ENCODE measurements at regions not wholly inside any gene's neighbourhood (a gene's known extent, or its start where the extent isn't known, plus 50 kb on each side); places are given as distances from the start of the nearest gene placed in this dataset.
"Not testable (repeated sequence)": the region's sequence is repeated elsewhere in the genome, so short reads cannot be mapped to it uniquely, and the experiment has no call there.

- DNase-seq, result peak; percentile 56
Measured at GRCh38 chr9:118674942-118675341, 694.3 kb downstream of the BRINP1 start.

DNA sequence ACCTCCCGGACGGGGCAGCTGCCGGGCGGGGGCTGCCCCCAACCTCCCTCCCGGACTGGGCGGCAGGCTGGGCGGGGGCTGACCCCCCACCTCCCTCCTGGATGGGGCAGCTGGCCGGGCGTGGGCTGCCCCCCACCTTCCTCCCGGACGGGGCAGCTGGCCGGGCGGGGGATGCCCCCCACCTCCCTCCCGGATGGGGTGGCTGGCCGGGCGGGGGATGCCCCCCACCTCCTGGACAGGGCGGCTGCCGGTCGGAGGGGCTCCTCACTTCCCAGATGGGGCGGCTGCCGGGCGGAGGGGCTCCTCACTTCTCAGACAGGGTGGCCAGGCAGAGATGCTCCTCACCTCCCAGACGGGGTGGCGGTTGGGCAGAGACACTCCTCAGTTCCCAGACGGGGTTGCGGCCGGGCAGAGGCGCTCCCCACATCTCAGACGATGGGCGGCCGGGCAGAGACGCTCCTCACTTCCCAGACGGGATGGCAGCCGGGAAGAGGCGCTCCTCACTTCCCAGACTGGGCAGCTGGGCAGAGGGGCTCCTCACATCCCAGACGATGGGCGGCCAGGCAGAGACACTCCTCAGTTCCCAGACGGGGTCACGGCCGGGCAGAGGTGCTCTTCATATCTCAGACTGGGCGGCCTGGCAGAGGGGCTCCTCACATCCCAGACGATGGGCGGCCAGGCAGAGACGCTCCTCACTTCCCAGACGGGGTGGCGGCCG is 691.1 kb downstream of the BRINP1 start:
- not testable (repeated sequence) for DNase-seq

DNA sequence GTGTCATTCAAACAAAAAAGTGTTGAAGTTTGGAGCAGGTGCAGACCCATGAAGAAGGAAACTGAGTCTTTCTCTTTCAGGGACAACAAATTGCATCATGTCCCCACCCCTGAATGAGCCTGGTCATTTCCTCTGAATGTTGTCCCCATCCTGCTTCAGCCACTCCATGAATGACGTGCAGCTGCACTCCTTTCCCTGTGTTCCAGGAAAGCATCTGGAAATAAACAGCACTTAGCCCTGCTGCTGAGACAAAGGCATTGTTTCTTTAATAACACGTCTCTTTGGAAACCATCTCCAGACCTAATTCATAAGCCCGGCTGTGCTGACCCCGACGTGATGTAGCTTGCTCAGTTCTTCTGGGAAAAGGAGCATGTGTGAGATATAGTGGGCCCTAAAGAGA is 682.3 kb downstream of the BRINP1 start:
- DNase-seq, result peak; percentile 90

DNA sequence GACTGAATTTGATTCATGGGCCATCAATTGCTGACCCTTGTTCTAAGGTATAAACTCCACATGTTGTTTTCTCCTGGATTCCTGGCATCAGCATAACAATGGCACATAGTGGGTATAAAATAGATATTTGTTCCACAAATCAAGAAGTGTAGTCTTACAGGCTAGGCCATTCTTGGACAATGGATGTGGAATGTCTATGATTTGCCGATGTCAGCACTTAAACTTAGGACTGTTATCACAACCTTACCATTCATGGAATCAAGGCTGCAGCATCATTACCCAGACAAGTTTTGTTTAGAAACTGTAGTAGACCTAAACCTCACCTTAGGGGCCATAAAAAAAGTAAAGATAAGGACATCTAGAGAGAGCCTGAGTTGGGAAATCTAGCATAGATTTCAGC is 680.0 kb downstream of the BRINP1 start:
- no peak for DNase-seq

DNA sequence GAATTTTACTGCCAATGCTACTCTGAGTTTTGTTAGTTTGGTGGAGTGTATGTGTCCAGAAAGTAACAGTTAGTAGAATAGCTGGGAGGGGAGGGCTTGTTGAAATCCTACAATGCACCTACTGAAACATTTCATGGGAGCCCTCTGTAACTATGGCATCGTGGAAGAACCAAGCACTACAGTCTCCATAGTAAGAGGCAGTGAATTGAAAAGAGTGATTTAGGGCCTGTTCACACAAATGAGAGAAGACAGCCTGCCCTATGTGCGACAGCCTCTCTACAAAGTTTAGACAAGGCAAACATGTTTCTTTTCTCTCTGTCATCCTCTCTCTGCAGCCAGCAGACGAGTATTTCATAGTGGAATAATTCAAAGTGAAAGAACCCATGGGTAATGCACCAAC is 676.6 kb downstream of the BRINP1 start:
- DNase-seq, result no peak

GRCh38 chr9:118693645-118694044 is 675.6 kb downstream of the BRINP1 start:
- DNase-seq, result no peak

DNA sequence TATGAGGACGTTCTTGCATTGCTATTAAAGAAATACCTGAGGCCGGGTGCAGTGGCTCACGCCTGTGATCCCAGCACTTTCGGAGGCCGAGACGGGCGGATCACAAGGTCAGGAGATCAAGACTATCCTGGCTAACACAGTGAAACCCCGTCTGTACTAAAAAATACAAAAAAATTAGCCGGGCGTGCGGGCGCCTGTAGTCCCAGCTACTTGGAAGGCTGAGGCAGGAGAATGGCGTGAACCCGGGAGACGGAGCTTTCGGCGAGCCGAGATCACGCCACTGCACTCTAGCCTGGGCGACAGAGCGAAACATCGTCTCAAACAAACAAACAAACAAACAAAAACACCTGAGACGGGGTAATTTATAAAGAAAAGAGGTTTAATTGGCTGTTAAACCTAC is 674.0 kb downstream of the BRINP1 start:
- DNase-seq, result not testable (repeated sequence)

GRCh38 chr9:118701985-118702384 is 667.2 kb downstream of the BRINP1 start:
- no peak for DNase-seq

GRCh38 chr9:118711843-118712242 is 657.4 kb downstream of the BRINP1 start:
- no peak for DNase-seq

DNA sequence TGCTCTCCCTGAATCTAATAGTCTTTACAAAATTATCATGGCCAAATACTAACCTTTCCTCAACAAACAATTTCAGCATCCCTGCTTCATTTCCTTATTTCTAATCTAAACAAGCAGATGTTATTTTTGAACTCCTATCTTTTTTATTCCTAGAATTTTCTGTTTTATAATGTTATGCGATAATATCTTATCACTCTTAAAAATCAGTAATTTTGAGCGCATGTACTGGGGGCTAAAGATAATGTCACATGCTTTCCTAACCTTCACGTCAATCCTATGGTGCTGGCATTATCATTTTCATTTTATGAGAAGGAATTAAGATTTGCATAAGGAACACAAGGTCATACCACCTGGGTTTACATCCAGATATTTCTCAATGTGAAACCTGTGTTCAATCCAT is 648.0 kb downstream of the BRINP1 start:
- DNase-seq, result no peak

- no peak for DNase-seq
Measured at GRCh38 chr9:118721923-118722322, 647.3 kb downstream of the BRINP1 start.

DNA sequence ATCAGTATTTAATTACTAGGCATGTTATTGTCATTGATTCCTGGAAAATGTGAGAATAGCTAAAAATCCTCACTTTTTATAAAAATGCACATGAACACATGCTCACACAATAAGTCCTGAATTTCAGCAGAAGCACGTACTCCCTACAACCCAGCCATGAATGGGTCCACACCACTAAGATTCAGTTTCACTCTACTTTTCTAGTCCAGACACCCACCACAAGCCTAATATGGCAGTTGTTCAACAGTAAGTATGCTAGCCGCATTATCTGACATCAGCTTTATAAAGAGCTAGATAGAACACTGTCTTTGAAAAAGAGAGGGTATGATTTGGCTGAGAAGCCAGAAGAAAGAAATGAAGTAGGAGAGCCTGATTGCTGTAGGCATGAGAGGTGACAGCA is 639.3 kb downstream of the BRINP1 start:
- DNase-seq, result no peak

DNA sequence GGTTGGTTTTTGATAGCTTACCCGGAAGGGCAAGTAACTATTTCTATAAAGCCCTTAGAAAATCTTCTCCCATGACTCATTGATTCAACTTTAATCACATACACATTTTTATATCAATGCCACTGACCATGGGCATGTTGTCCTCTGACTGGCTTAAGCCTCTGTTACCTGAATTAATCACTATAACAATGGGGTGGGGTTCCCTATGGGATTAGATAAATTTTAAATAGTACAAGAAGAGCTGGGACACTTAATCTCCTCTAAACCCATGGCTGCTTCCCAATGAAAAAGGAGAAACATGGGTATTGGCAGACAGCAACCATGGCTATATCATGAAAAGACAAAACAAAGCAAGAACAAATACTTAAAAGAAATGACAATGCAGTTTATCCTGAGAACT is 636.2 kb downstream of the BRINP1 start:
- no peak for DNase-seq

DNA sequence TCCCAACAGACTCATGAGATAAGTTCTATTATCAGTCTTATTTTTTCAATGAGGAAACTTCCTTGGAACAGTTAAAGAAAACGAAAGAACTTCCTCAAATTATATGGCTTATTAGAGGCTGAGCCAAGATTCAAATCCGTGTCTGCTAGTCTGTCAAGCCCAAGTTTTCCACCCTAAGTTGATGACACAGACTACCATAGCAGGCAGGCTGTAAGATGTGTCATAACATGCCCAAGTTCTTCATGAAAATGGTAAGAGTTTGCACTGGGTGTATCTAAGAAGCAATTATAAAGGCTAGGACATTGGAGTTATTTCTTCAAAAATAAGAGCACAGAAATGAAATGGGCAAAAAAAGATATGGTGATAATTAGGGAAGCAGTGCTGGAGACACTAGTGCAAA is 634.5 kb downstream of the BRINP1 start:
- DNase-seq, result no peak

DNA sequence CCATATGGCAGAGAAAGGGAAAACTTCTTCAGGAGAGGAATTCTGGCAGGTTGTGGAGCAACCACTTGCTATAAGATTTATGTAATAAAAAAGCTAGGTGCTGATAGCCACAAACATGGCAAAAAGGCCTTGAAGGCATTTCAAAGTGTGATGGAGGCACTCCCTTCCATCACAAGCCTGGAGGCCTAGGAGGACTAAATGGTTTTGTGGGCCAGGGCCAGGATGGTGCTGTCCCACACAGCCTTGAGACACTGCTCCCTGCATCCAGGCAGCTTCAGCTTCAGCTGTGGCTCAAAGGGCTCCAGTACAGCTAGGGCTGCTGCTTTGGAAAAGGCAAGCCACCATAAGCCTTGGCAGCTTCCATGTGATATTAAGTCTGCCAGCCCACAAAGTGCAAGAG is 632.8 kb downstream of the BRINP1 start:
- no peak for DNase-seq

GRCh38 chr9:118751077-118751847 is 618.0 kb downstream of the BRINP1 start:
- no peak for DNase-seq

GRCh38 chr9:118751848-118752223 is 617.4 kb downstream of the BRINP1 start:
- DNase-seq, result no peak

- DNase-seq, result no peak
Measured at GRCh38 chr9:118761016-118761790, 608.0 kb downstream of the BRINP1 start.

- no peak for DNase-seq
Measured at GRCh38 chr9:118767571-118767970, 601.7 kb downstream of the BRINP1 start.

DNA sequence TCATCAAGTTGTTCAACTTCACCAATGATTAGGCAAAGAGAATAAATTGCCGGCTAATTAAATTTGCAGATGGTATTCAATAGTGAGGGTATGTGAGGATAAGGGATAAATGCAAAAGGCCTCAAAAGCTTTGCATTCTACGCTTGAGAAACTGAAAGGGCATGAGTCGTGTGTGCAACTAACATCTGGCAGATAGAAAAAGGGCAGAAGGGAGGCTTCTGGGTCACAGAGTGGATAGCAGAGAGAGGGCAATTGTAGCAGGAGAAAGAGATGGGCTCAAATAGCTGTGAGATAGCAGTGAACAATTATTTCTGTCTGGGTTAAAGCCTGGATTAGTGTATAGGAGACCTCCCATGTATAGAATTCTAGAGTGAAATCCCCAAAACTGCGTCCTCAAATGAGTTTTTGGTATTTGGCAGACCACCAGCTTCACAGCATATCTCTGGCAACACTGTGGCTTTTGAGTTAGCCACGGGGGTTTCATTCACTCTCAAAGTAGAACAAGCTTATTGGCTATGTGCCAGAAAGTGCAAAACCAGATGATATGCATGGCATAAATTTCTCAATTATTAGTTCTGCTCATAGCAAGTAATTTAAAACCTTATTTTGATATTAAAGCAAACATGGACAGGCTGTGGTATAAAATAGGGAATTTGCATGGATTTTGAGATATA is 586.3 kb downstream of the BRINP1 start:
- no peak for DNase-seq

GRCh38 chr9:118784033-118784432 is 585.2 kb downstream of the BRINP1 start:
- DNase-seq, result no peak

DNA sequence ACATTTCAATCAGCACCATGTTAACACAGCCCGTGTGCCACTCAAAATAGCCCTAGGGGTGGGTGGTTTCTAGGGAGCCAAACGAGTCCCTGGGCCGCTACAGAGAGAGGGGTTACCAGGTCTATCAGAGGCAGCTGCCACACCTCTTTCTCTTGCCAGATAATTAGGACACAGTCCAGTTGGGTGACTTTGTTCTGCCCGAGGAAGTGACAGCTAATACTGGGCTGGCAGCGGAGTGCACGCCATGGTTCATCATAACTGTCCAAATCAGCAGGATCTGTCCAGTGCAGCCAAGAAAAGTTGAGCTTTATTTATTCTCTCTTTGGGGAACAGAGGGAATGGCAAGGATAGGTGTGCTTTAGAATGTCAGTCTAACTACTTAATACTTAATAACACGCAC is 583.8 kb downstream of the BRINP1 start:
- no peak for DNase-seq

GRCh38 chr9:118786877-118787276 is 582.4 kb downstream of the BRINP1 start:
- no peak for DNase-seq

All from NCI-H2029 (cell line).